Activated T-cell treated with anti-CD3 and anti-CD28 coated beads, Interleukin-2, amount 50 U/mL, for 24 hours (primary cell): ENCODE measurements at regions not wholly inside any gene's neighbourhood (a gene's known extent, or its start where the extent isn't known, plus 50 kb on each side); places are given as distances from the start of the nearest gene placed in this dataset.
"Not testable (repeated sequence)": the region's sequence is repeated elsewhere in the genome, so short reads cannot be mapped to it uniquely, and the experiment has no call there.

ENCODE experiments used
- DNase-seq: peaks from one replicate; pipeline ENCODE4 v3.0.0-alpha.2; 2020
- H3K27ac Mint-ChIP-seq: 2 replicates; pipeline ENCODE4 v1.8.0; 2020; ENCODE audit warnings: mild to moderate bottlenecking, mixed read lengths
- H3K27me3 Mint-ChIP-seq: 2 replicates; pipeline ENCODE4 v1.8.0; 2020; ENCODE audit warnings: mixed read lengths
- H3K36me3 Mint-ChIP-seq: 2 replicates; pipeline ENCODE4 v1.8.0; 2020; ENCODE audit warnings: low read depth, mixed read lengths
- H3K4me1 Mint-ChIP-seq: 2 replicates; pipeline ENCODE4 v1.8.0; 2020; ENCODE audit warnings: low read depth, mixed read lengths
- H3K4me3 Mint-ChIP-seq: 2 replicates; pipeline ENCODE4 v1.8.0; 2020; ENCODE audit warnings: mild to moderate bottlenecking, moderate library complexity, mixed read lengths
- H3K9me3 Mint-ChIP-seq: 2 replicates; pipeline ENCODE4 v1.8.0; 2020; ENCODE audit warnings: mixed read lengths

GRCh38 chrX:140447150-140447549 is 57.7 kb downstream of the SOX3 start:
- no peaks in the 10 kb centered on the region for H3K36me3 Mint-ChIP-seq
- peaks cover 26% of the 10 kb centered on the region for H3K27me3 Mint-ChIP-seq
- H3K9me3 Mint-ChIP-seq = no peaks in the 10 kb centered on the region
- DNase-seq = no peak
- H3K4me3 Mint-ChIP-seq = no peak overlapping the region
- H3K27ac Mint-ChIP-seq = no peak overlapping the region
- H3K4me1 Mint-ChIP-seq = no peaks in the 10 kb centered on the region

GRCh38 chrX:140440876-140441275 is 64.0 kb downstream of the SOX3 start:
- Mint-ChIP-seq H3K27ac (no peak overlapping the region), H3K4me1 (no peaks in the 10 kb centered on the region), H3K9me3 (no peaks in the 10 kb centered on the region), H3K27me3 (peaks cover 55% of the 10 kb centered on the region), H3K4me3 (no peak overlapping the region), H3K36me3 (no peaks in the 10 kb centered on the region)
- DNase-seq = no peak

GRCh38 chrX:140439476-140439875 is 65.4 kb downstream of the SOX3 start:
- DNase-seq = no peak
- no peaks in the 10 kb centered on the region for H3K4me1 Mint-ChIP-seq
- no peaks in the 10 kb centered on the region for H3K9me3 Mint-ChIP-seq
- peaks cover 54% of the 10 kb centered on the region for H3K27me3 Mint-ChIP-seq
- no peaks in the 10 kb centered on the region for H3K36me3 Mint-ChIP-seq
- no peak overlapping the region for H3K4me3 Mint-ChIP-seq
- H3K27ac Mint-ChIP-seq = no peak overlapping the region

- no peak overlapping the region for H3K27ac Mint-ChIP-seq
- no peaks in the 10 kb centered on the region for H3K36me3 Mint-ChIP-seq
- no peak for DNase-seq
- no peak overlapping the region for H3K4me3 Mint-ChIP-seq
- H3K9me3 Mint-ChIP-seq = no peaks in the 10 kb centered on the region
- H3K4me1 Mint-ChIP-seq = no peaks in the 10 kb centered on the region
- peaks cover 37% of the 10 kb centered on the region for H3K27me3 Mint-ChIP-seq
These were observed 70.5 kb downstream of the SOX3 start for GRCh38 chrX:140434347-140434746.

GRCh38 chrX:140433582-140433981 is 71.3 kb downstream of the SOX3 start:
- Mint-ChIP-seq H3K9me3 (no peaks in the 10 kb centered on the region), H3K27me3 (peaks cover 37% of the 10 kb centered on the region), H3K4me1 (no peaks in the 10 kb centered on the region), H3K27ac (no peak overlapping the region), H3K4me3 (no peak overlapping the region), H3K36me3 (no peaks in the 10 kb centered on the region)
- no peak for DNase-seq

GRCh38 chrX:140432346-140433175 is 72.3 kb downstream of the SOX3 start:
- Mint-ChIP-seq H3K9me3 (no peaks in the 10 kb centered on the region), H3K27me3 (peaks cover 34% of the 10 kb centered on the region), H3K4me3 (no peak overlapping the region), H3K4me1 (no peaks in the 10 kb centered on the region), H3K36me3 (no peaks in the 10 kb centered on the region), H3K27ac (no peak overlapping the region)
- no peak for DNase-seq

GRCh38 chrX:140431521-140431920 is 73.3 kb downstream of the SOX3 start:
- Mint-ChIP-seq H3K27ac (no peak overlapping the region), H3K36me3 (no peaks in the 10 kb centered on the region), H3K27me3 (peaks cover 31% of the 10 kb centered on the region), H3K9me3 (no peaks in the 10 kb centered on the region), H3K4me1 (no peaks in the 10 kb centered on the region), H3K4me3 (no peak overlapping the region)
- no peak for DNase-seq

- no peak for DNase-seq
- no peaks in the 10 kb centered on the region for H3K4me1 Mint-ChIP-seq
- peaks cover 28% of the 10 kb centered on the region for H3K27me3 Mint-ChIP-seq
- H3K9me3 Mint-ChIP-seq = no peaks in the 10 kb centered on the region
- no peak overlapping the region for H3K4me3 Mint-ChIP-seq
- H3K36me3 Mint-ChIP-seq = no peaks in the 10 kb centered on the region
- H3K27ac Mint-ChIP-seq = no peak overlapping the region
These were observed 79.0 kb downstream of the SOX3 start for GRCh38 chrX:140425712-140426395.

- Mint-ChIP-seq H3K27ac (no peak overlapping the region), H3K4me1 (no peaks in the 10 kb centered on the region)
These were observed 82.4 kb downstream of the SOX3 start for GRCh38 chrX:140422501-140422900.

GRCh38 chrX:140402131-140402530 is 102.7 kb downstream of the SOX3 start:
- H3K36me3 Mint-ChIP-seq, DNase-seq, H3K27ac Mint-ChIP-seq, H3K4me3 Mint-ChIP-seq, H3K27me3 Mint-ChIP-seq, H3K4me1 Mint-ChIP-seq: not testable (repeated sequence)
- peaks cover 30% of the 10 kb centered on the region for H3K9me3 Mint-ChIP-seq

More at GRCh38 chrX:140422501-140422900, 82.4 kb downstream of the SOX3 start:
- H3K9me3 Mint-ChIP-seq = no peaks in the 10 kb centered on the region
- peaks cover 23% of the 10 kb centered on the region for H3K27me3 Mint-ChIP-seq
- H3K4me3 Mint-ChIP-seq = no peak overlapping the region
- no peak for DNase-seq
- H3K36me3 Mint-ChIP-seq = no peaks in the 10 kb centered on the region

- H3K4me3 Mint-ChIP-seq, DNase-seq, H3K27me3 Mint-ChIP-seq, H3K27ac Mint-ChIP-seq, H3K36me3 Mint-ChIP-seq, H3K4me1 Mint-ChIP-seq: not testable (repeated sequence)
- H3K9me3 Mint-ChIP-seq = peaks cover 13% of the 10 kb centered on the region
These were observed 108.5 kb downstream of the SOX3 start for GRCh38 chrX:140396326-140396725.

- DNase-seq = no peak
- H3K27me3 Mint-ChIP-seq = peaks cover 12% of the 10 kb centered on the region
- peaks cover under 1% of the 10 kb centered on the region for H3K9me3 Mint-ChIP-seq
- no peaks in the 10 kb centered on the region for H3K4me1 Mint-ChIP-seq
- no peaks in the 10 kb centered on the region for H3K36me3 Mint-ChIP-seq
- H3K27ac Mint-ChIP-seq = no peak overlapping the region
- no peak overlapping the region for H3K4me3 Mint-ChIP-seq
These were observed 111.4 kb downstream of the SOX3 start for GRCh38 chrX:140393507-140393906.

- Mint-ChIP-seq H3K36me3 (no peaks in the 10 kb centered on the region), H3K9me3 (no peaks in the 10 kb centered on the region), H3K27me3 (peaks cover 16% of the 10 kb centered on the region), H3K27ac (no peak overlapping the region), H3K4me3 (no peak overlapping the region), H3K4me1 (no peaks in the 10 kb centered on the region)
- no peak for DNase-seq
These were observed 113.6 kb downstream of the SOX3 start for GRCh38 chrX:140391313-140391712.

GRCh38 chrX:140389331-140389730 is 115.5 kb downstream of the SOX3 start:
- Mint-ChIP-seq H3K36me3 (no peaks in the 10 kb centered on the region), H3K9me3 (no peaks in the 10 kb centered on the region), H3K27ac (no peak overlapping the region), H3K27me3 (peaks cover 16% of the 10 kb centered on the region), H3K4me3 (no peak overlapping the region), H3K4me1 (no peaks in the 10 kb centered on the region)
- no peak for DNase-seq

- Mint-ChIP-seq H3K36me3 (no peaks in the 10 kb centered on the region), H3K27me3 (peaks cover 25% of the 10 kb centered on the region), H3K9me3 (no peaks in the 10 kb centered on the region), H3K27ac (no peak overlapping the region), H3K4me1 (no peaks in the 10 kb centered on the region), H3K4me3 (no peak overlapping the region)
- DNase-seq = no peak
These were observed 142.0 kb downstream of the SOX3 start for GRCh38 chrX:140362861-140363260.
